HEK293T (cell line): ENCODE measurements at regions not wholly inside any gene's neighbourhood (a gene's known extent, or its start where the extent isn't known, plus 50 kb on each side); places are given as distances from the start of the nearest gene placed in this dataset.

Source experiments
- FOXK2 ChIP-seq: fragments of 450-650 bp; IDR thresholded peaks from 2 replicates; pipeline ENCODE4 v1.6.1; 2016; ENCODE audit warnings: mild to moderate bottlenecking
- SP1 ChIP-seq: fragments of 450-650 bp; IDR thresholded peaks from 2 replicates; pipeline ENCODE4 v1.6.1; 2017
- TARDBP ChIP-seq: fragments of 450-650 bp; IDR thresholded peaks from 2 replicates; pipeline ENCODE4 v1.6.1; 2016

- TF ChIP-seq SP1: no peak
- no peak for TF ChIP-seq FOXK2
- no peak for TF ChIP-seq TARDBP
These were observed 105.2 kb upstream of the PELI1 start for GRCh38 chr2:64249426-64249825.
